B cell (primary cell): ENCODE measurements at regions not wholly inside any gene's neighbourhood (a gene's known extent, or its start where the extent isn't known, plus 50 kb on each side); places are given as distances from the start of the nearest gene placed in this dataset.

Source experiments
- ATAC-seq: fragments of 200-7000 bp; cut with Tn5 transposase; one replicate; pipeline ENCODE4 v1.10.0; 2021; ENCODE audit warnings: low read depth, mild to moderate bottlenecking, moderate number of reproducible peaks, moderate library complexity
- CTCF ChIA-PET: fragments of 350-600 bp; sonication (Branson Sonifier 250); formaldehyde crosslinking; loops from one replicate; lab custom pipeline; 2021; ENCODE audit warnings: antibody characterized with exemption, inconsistent platforms; lab: Charles Lee
- POLR2A ChIA-PET: fragments of 350-600 bp; sonication (Branson Sonifier 250); formaldehyde crosslinking; loops from one replicate; lab custom pipeline; 2021; ENCODE audit warnings: antibody characterized with exemption; lab: Charles Lee
- DNase-seq: peaks from one replicate; pipeline ENCODE4 v3.0.0; 2013
- H2AFZ ChIP-seq: 2 replicates; pipeline ENCODE4 v1.6.1; 2012; ENCODE audit warnings: mild to moderate bottlenecking, low read depth, low read length; ENCODE audit not compliant: insufficient read depth, poor library complexity, severe bottlenecking
- H3K27ac ChIP-seq, 2 donors: 1 replicate in 1 of 2; 2 replicates in 1 of 2; pipeline ENCODE4 v1.5.1; 2012 to 2013; ENCODE audit warnings: low read length in 2 of 2, mild to moderate bottlenecking in 2 of 2, moderate library complexity in 1 of 2
- H3K27me3 ChIP-seq, 4 experiments: fragments of 200-600 bp in 1 of 4; sonication (generic) in 1 of 4; replicated peaks in 1 of 4; 1 replicate in 2 of 4; 2 replicates in 2 of 4; pipeline versions ENCODE4 v1.6.1 to v1.7.0; 2013 to 2016; ENCODE audit warnings: low read length in 3 of 4, mild to moderate bottlenecking in 2 of 4, mixed read lengths in 1 of 4, moderate library complexity in 1 of 4; ENCODE audit not compliant: insufficient read depth in 4 of 4, control insufficient read depth in 3 of 4; ENCODE audit errors: control extremely low read depth in 1 of 4
- H3K36me3 ChIP-seq, 2 experiments: replicated peaks in 1 of 2; 1 replicate in 1 of 2; 2 replicates in 1 of 2; pipeline versions ENCODE4 v1.6.1 to v1.7.1; 2013; ENCODE audit warnings: low read length in 1 of 2; ENCODE audit not compliant: insufficient read depth in 2 of 2, control insufficient read depth in 1 of 2; ENCODE audit errors: control extremely low read depth in 1 of 2, extremely low read depth in 1 of 2
- H3K4me1 ChIP-seq, 2 donors: fragments of 200-600 bp in 1 of 2; sonication (generic) in 1 of 2; 1 replicate in 1 of 2; 2 replicates in 1 of 2; pipeline versions ENCODE4 v1.5.1 to v1.6.1; 2013 to 2017; ENCODE audit warnings: low read length in 2 of 2; ENCODE audit not compliant: control insufficient read depth in 2 of 2, insufficient read depth in 2 of 2
- H3K4me2 ChIP-seq: replicated peaks from 2 replicates; pipeline ENCODE3; 2012; ENCODE audit warnings: mild to moderate bottlenecking, low read depth, low read length; ENCODE audit not compliant: poor library complexity, severe bottlenecking
- H3K4me3 ChIP-seq, 5 experiments: fragments of 200-600 bp in 1 of 5; sonication (generic) in 1 of 5; 1 replicate in 3 of 5; 2 replicates in 2 of 5; pipeline versions ENCODE4 v1.5.1 to v1.7.0; 2011 to 2016; ENCODE audit warnings: low read length in 4 of 5, mild to moderate bottlenecking in 4 of 5, low read depth in 2 of 5, control low read depth in 1 of 5, moderate library complexity in 1 of 5; ENCODE audit not compliant: insufficient read depth in 1 of 5; ENCODE audit errors: control extremely low read depth in 1 of 5, extremely low read depth in 1 of 5
- H3K79me2 ChIP-seq: fragments of 200-600 bp; sonication (generic); one replicate; pipeline ENCODE4 v1.6.0; 2016; ENCODE audit warnings: low read length; ENCODE audit not compliant: control insufficient read depth, insufficient read depth
- H3K9ac ChIP-seq: fragments of 200-600 bp; sonication (generic); 2 replicates; pipeline ENCODE4 v1.6.1; 2017; ENCODE audit warnings: mild to moderate bottlenecking, low read length, moderate library complexity
- H3K9me3 ChIP-seq, 3 donors: one replicate each; pipeline versions ENCODE4 v1.6.1 to v1.7.1; 2013; ENCODE audit warnings: low read length in 2 of 3; ENCODE audit not compliant: control insufficient read depth in 2 of 3, insufficient read depth in 1 of 3; ENCODE audit errors: control extremely low read depth in 1 of 3
- H4K20me1 ChIP-seq: 2 replicates; pipeline ENCODE4 v1.6.0; 2012; ENCODE audit warnings: mild to moderate bottlenecking, low read length; ENCODE audit not compliant: insufficient read depth, control insufficient read depth, poor library complexity, severe bottlenecking
- H3K27ac Mint-ChIP-seq: one replicate; pipeline ENCODE4 v1.8.0; 2021; ENCODE audit warnings: mixed read lengths
- H3K27me3 Mint-ChIP-seq: one replicate; pipeline ENCODE4 v1.8.0; 2021; ENCODE audit warnings: mixed read lengths
- H3K4me1 Mint-ChIP-seq: one replicate; pipeline ENCODE4 v1.8.0; 2021; ENCODE audit warnings: mixed read lengths
- H3K4me3 Mint-ChIP-seq: one replicate; pipeline ENCODE4 v1.8.0; 2021; ENCODE audit warnings: mixed read lengths
- H3K9me3 Mint-ChIP-seq: one replicate; pipeline ENCODE4 v1.8.0; 2022; ENCODE audit warnings: mixed read lengths; ENCODE audit not compliant: insufficient read depth
- EZH2 ChIP-seq: IDR thresholded peaks from 2 replicates; pipeline ENCODE4 v1.6.1; 2012; ENCODE audit warnings: borderline replicate concordance, low read depth, mild to moderate bottlenecking, moderate library complexity, low read length; ENCODE audit not compliant: insufficient read depth, poor library complexity, severe bottlenecking
- WGBS: methylation state at CpG from one replicate; pipeline ENCODE4 v1.1.5; 2013; ENCODE audit warnings: missing lambda C conversion rate; ENCODE audit not compliant: insufficient coverage; 5-methylcytosine and 5-hydroxymethylcytosine counted together
- intact Hi-C: fragments of 100-400 bp; cut with micrococcal nuclease; formaldehyde crosslinking; loops from one replicate; pipeline ENCODE4 v1.10.0; 2022
- TF ChIP-seq, protein P1 (sequence below): fragments of 200-600 bp; IDR thresholded peaks from one replicate; pipeline ENCODE4 v1.8.0; 2022; ENCODE audit warnings: antibody characterized with exemption, mild to moderate bottlenecking

DNA sequence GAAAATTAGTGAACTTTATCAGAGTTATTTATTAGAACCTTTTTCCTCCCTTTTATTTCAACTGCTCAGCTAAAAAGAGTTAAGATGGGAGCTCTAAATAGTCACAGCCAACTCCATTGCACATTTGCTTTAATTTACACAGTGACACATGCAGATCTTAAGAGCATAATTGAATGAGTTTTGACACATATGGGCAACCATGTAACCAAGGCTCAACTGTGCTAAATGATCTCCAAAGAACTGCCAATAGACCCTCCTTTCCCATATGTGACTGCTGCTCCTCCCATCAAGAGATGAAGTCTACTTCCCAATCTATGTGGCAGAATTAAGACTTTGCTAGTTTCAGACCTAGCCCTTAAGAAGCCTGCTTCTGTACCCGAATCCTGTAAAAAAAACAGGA is 960.0 kb downstream of the BCL11B start:
- WGBS: 100% methylated on average over 1 of the region's 1 CpG
- CTCF ChIA-PET: no interaction called here

DNA sequence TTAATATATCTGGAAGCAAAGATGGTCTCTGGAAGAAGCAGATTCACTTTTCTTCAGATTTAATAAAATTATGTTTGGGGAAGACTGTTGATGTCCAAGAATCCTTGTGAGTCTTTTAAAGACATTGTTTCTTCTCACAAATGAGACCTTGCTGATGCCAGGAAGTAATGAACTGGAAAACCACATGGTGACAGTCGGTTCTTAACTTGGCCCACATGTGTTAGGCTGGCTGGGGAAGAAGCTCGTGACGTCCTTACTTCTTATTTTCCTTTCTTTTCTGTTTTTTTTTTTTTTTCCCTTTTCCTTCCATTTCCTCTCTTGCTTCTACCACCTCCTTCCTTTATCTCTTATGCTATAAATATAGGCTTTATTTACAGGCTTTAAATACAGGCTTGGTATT is 950.2 kb downstream of the BCL11B start:
- Histone ChIP-seq H2AFZ (no peak overlapping the region), H3K9ac (no peak overlapping the region), H3K4me2 (no peak overlapping the region), H3K4me1 (no peaks in the 10 kb centered on the region), H3K9me3 (peaks cover 0 to 10% (median 4%) of the 10 kb centered on the region in 3 donors), H3K27me3 (no peaks in the 10 kb centered on the region), H3K27ac (no peak overlapping the region), H3K4me3 (no peak overlapping the region), H3K36me3 (no peaks in the 10 kb centered on the region), H4K20me1 (no peaks in the 10 kb centered on the region), H3K79me2 (no peaks in the 10 kb centered on the region)
- no CpG with 5 or more reads among the region's 3 CpGs for WGBS
- ChIA-PET POLR2A (no interaction called here), CTCF (no interaction called here)
- Mint-ChIP-seq H3K27ac (no peak overlapping the region), H3K9me3 (peaks cover 6% of the 10 kb centered on the region), H3K4me3 (no peak overlapping the region), H3K4me1 (no peaks in the 10 kb centered on the region), H3K27me3 (no peaks in the 10 kb centered on the region)
- no peak for TF ChIP-seq EZH2
- TF ChIP-seq, protein P1, sequence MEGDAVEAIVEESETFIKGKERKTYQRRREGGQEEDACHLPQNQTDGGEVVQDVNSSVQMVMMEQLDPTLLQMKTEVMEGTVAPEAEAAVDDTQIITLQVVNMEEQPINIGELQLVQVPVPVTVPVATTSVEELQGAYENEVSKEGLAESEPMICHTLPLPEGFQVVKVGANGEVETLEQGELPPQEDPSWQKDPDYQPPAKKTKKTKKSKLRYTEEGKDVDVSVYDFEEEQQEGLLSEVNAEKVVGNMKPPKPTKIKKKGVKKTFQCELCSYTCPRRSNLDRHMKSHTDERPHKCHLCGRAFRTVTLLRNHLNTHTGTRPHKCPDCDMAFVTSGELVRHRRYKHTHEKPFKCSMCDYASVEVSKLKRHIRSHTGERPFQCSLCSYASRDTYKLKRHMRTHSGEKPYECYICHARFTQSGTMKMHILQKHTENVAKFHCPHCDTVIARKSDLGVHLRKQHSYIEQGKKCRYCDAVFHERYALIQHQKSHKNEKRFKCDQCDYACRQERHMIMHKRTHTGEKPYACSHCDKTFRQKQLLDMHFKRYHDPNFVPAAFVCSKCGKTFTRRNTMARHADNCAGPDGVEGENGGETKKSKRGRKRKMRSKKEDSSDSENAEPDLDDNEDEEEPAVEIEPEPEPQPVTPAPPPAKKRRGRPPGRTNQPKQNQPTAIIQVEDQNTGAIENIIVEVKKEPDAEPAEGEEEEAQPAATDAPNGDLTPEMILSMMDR: no peak
- DNase-seq (no peak), ATAC-seq (no peak)
- intact Hi-C loops: no loop called here

More for the DNA sequence above, 960.0 kb downstream of the BCL11B start:
- Mint-ChIP-seq H3K27ac (no peak overlapping the region), H3K4me1 (no peaks in the 10 kb centered on the region), H3K4me3 (no peak overlapping the region), H3K9me3 (no peaks in the 10 kb centered on the region), H3K27me3 (no peaks in the 10 kb centered on the region)
- no peak for ATAC-seq
- no peaks in the 10 kb centered on the region for H3K27me3 ChIP-seq
- H2AFZ ChIP-seq: no peak overlapping the region
- intact Hi-C loops: no loop called here
- POLR2A ChIA-PET: no interaction called here
- DNase-seq: no peak
- no peak overlapping the region for H3K27ac ChIP-seq
- H3K9ac ChIP-seq: no peak overlapping the region
- peaks cover 0 to 9% (median 0%) of the 10 kb centered on the region in 3 donors for H3K9me3 ChIP-seq
- no peaks in the 10 kb centered on the region for H3K79me2 ChIP-seq
- TF ChIP-seq, protein P1: no peak
- TF ChIP-seq EZH2: no peak
- no peaks in the 10 kb centered on the region for H3K4me1 ChIP-seq
- H3K4me3 ChIP-seq: no peak overlapping the region
- H3K4me2 ChIP-seq: no peak overlapping the region
- H4K20me1 ChIP-seq: no peaks in the 10 kb centered on the region
- H3K36me3 ChIP-seq: no peaks in the 10 kb centered on the region
